ENCODE measurements at regions not wholly inside any gene's neighbourhood (a gene's known extent, or its start where the extent isn't known, plus 50 kb on each side); places are given as distances from the start of the nearest gene placed in this dataset.

DNA sequence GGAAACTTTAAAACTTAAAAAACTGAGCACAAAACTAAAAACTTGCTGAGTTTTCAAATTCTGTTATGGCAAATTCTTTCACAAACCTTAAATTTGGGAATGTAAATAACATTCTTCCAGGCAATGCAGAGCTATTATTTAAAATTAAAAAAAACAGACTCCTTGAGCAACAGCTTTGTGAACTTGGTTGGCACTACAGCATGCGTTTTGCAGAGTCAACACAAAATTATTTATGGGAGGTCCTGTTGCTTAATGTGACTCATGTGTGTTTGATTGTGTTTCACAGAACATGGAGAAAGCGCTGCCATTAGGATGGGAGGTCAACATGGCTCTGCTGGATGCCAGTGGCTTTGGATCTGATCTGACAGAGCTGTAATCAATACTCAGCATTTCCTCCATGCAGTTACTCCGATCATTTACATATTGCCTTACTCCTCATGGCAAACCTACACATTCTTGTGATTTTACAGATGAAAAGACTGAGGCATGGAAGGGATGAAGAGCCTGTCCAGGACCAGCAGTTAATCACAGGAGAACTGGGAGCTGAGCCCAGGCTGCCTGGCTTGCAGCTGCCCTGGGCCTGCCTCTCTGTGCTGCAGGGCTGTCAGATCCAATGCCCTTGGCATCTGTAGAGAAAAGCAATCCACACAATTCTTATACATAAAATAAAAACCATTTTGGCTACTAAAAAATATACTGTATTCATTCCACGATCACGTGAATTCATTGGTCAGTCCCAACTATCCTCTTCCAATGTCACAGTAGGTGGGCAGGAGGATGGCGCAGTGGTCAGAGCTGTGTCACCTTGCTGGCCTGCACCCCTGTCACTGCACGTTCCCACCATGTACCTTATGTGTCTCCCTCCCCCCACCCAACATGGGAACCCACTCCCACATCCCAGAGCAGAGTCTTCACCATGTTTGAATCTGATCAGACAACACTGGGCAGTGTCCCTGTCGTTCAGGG lies 200.9 kb downstream of the CXCL12 start:
- Mint-ChIP-seq H3K36me3 (ENCODE audit: low read depth) (no peaks in the 10 kb centered on the region), H3K4me3 (no peak overlapping the region), H3K27ac (no peak overlapping the region), H3K4me1 (ENCODE audit: low read depth) (no peaks in the 10 kb centered on the region), H3K9me3 (ENCODE audit: insufficient read depth) (no peaks in the 10 kb centered on the region), H3K27me3 (ENCODE audit: low read depth) (no peaks in the 10 kb centered on the region)
- DNase-seq (no peak), ATAC-seq (no peak)
- ChIA-PET CTCF (no interaction called here), POLR2A (no interaction called here)

DNA sequence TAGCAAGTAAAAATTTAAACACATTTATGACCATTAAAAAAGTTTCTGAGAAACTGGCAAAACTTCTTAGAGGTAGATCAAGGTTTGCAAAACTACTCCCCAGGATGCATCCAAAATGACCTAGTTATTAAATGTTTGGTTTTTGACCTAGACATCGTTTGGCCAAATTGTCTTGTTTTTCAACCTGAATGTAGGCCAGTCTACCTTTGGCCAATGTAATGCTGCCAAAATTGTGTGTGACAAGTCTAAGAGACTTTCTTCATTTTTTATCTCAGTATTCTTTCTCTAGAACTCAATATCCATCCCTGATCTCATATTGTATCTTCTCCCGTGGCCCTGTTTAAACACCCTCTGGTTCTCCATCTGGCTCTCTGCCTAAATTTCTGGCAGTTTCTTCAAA lies 202.0 kb downstream of the CXCL12 start:
- ATAC-seq (no peak), DNase-seq (no peak)
- ChIA-PET POLR2A (no interaction called here), CTCF (no interaction called here)
- Mint-ChIP-seq H3K4me1 (ENCODE audit: low read depth) (no peaks in the 10 kb centered on the region), H3K4me3 (no peak overlapping the region), H3K27ac (no peak overlapping the region), H3K36me3 (ENCODE audit: low read depth) (no peaks in the 10 kb centered on the region), H3K27me3 (ENCODE audit: low read depth) (no peaks in the 10 kb centered on the region), H3K9me3 (ENCODE audit: insufficient read depth) (no peaks in the 10 kb centered on the region)

DNA sequence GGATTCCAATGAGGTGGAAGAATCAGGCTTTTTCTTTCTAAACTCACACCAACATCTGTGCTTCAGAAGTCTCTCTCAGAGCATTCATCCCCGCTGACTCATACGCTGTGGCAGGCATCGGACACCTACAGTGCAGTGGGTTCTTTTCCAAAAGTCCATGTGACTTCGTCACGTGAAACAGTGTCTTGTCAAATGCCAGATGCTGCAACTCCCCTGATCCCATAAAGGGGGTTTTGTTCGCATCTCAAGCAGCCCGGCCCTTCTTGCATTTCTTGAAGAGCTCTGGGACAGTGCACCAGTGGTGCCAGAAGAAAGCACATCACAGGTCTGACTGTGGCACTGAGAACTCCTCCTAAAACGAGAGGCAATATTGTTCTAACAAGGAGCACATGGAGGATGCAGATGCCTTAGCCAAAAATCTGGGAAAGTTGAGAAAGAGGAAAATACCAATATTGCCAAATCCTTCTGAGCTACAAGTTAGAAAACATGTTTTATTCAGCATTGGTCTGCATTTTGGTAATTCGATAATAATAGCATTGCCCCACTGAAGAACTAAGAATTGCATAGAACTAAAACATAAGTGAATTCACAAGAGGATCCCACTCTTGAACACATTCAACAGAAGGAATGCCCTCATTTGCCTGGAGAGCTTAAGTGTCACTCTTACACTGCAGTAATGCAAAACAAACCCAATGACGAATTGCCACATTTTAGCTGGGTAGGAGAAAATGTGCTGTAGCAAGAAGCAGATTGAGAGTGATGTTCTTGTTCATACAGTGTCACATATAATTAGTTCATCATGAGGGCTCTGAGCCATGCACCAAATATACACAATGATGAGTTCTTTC lies 204.4 kb downstream of the CXCL12 start:
- H3K27me3 Mint-ChIP-seq (ENCODE audit: low read depth): no peaks in the 10 kb centered on the region
- POLR2A ChIA-PET: no interaction called here
- no peak overlapping the region for H3K4me3 Mint-ChIP-seq
- H3K27ac Mint-ChIP-seq: no peak overlapping the region
- ATAC-seq (no peak), DNase-seq (no peak)
- H3K9me3 Mint-ChIP-seq (ENCODE audit: insufficient read depth): no peaks in the 10 kb centered on the region
- H3K36me3 Mint-ChIP-seq (ENCODE audit: low read depth): no peaks in the 10 kb centered on the region
- CTCF ChIA-PET: no interaction called here
- no peaks in the 10 kb centered on the region for H3K4me1 Mint-ChIP-seq (ENCODE audit: low read depth)

DNA sequence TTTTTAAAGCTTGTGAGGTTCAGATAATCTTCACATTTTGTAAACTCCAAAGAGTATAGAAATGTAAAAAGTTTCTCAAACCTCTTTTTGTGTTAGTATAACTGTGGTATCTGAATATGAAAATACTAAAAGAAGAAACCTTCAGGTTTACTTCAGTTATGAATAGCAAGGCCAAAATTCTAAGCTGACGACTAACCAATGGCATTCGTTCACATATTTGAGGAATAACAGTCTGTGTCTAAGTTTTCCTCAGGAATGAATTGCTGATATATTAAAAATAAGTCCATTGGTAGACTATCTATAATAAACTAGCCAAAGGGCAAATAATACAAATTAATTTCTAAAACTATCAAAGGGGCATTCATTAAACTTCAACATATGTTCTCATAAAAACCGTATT lies 206.0 kb downstream of the CXCL12 start:
- ChIA-PET CTCF (no interaction called here), POLR2A (no interaction called here)
- Mint-ChIP-seq H3K4me1 (ENCODE audit: low read depth) (no peaks in the 10 kb centered on the region), H3K4me3 (no peak overlapping the region), H3K27ac (no peak overlapping the region), H3K9me3 (ENCODE audit: insufficient read depth) (no peaks in the 10 kb centered on the region), H3K27me3 (ENCODE audit: low read depth) (no peaks in the 10 kb centered on the region), H3K36me3 (ENCODE audit: low read depth) (no peaks in the 10 kb centered on the region)
- DNase-seq (no peak), ATAC-seq (no peak)

DNA sequence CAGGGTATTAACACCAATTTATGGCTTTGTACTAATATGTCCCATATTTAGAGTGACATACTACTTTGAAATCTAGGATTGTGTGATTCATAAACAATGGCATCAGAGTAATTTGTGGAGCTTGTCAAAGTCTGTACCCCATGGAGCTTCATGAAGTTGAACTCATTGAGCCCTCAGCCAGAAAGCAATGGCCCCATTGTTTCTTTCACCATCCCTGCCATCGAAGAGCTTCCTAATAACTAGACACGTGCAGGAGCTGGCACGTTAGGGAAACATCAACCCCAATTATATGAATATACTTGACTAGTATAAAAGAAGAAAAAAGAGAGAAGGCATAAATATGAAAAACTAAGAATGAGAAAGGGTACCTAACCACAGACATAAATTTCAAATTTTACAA lies 206.6 kb downstream of the CXCL12 start:
- no peak for DNase-seq
- no peak overlapping the region for H3K4me3 Mint-ChIP-seq
- H3K4me1 Mint-ChIP-seq (ENCODE audit: low read depth): no peaks in the 10 kb centered on the region
- POLR2A ChIA-PET: no interaction called here
- H3K27me3 Mint-ChIP-seq (ENCODE audit: low read depth): no peaks in the 10 kb centered on the region
- H3K36me3 Mint-ChIP-seq (ENCODE audit: low read depth): no peaks in the 10 kb centered on the region
- H3K27ac Mint-ChIP-seq: no peak overlapping the region
- CTCF ChIA-PET: no interaction called here
- H3K9me3 Mint-ChIP-seq (ENCODE audit: insufficient read depth): no peaks in the 10 kb centered on the region
- ATAC-seq: no peak

DNA sequence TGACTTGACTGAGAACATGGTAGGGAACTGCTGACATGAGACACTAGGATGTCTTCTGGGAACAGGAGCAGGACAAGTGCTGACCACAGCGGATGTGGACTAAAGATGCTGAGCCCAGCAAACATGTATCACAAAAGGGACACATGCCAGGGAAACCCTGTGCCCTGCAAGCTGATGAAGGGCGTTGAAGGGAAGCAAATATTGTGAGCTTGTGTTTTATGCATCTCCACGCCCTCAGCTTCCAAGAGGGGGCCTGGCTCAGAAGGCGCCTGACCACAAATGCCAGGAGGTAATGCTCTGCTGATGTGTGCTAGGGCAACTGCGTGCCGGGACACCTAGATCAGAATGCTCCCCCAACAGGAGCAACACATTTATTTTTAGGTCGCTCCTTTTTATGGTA lies 207.3 kb downstream of the CXCL12 start:
- no peak for DNase-seq
- Mint-ChIP-seq H3K9me3 (ENCODE audit: insufficient read depth) (no peaks in the 10 kb centered on the region), H3K4me3 (no peak overlapping the region), H3K27ac (no peak overlapping the region), H3K36me3 (ENCODE audit: low read depth) (no peaks in the 10 kb centered on the region), H3K4me1 (ENCODE audit: low read depth) (no peaks in the 10 kb centered on the region), H3K27me3 (ENCODE audit: low read depth) (no peaks in the 10 kb centered on the region)
- ChIA-PET CTCF (interaction anchor here (0.8 kb wide), 1 partner anchor 11 kb away, joined by 3 read pairs; no protein-coding TSS in a partner anchor), POLR2A (no interaction called here)
- ATAC-seq: no peak

DNA sequence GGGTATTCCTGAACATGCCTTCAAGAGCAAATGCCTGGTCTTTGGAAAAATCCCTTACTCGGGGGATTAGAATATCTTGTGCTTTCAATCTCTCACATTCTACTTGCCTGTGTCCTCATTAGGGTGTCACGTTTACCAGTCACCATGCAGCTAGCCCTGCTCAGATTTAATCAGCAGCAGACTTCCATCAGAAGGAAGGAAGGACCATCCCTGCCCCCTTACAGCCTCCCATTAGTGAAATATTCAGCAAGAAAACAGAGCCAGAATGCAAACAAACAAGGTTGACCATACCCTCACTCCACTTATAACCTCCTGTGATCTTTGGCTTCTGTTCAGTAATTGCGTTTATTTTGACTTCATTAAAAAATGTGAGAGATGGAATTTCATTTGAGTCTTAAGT lies 208.6 kb downstream of the CXCL12 start:
- Mint-ChIP-seq H3K4me3 (no peak overlapping the region), H3K4me1 (ENCODE audit: low read depth) (no peaks in the 10 kb centered on the region), H3K27ac (no peak overlapping the region), H3K9me3 (ENCODE audit: insufficient read depth) (no peaks in the 10 kb centered on the region), H3K36me3 (ENCODE audit: low read depth) (no peaks in the 10 kb centered on the region), H3K27me3 (ENCODE audit: low read depth) (no peaks in the 10 kb centered on the region)
- ATAC-seq (no peak), DNase-seq (no peak)
- ChIA-PET POLR2A (no interaction called here), CTCF (no interaction called here)

DNA sequence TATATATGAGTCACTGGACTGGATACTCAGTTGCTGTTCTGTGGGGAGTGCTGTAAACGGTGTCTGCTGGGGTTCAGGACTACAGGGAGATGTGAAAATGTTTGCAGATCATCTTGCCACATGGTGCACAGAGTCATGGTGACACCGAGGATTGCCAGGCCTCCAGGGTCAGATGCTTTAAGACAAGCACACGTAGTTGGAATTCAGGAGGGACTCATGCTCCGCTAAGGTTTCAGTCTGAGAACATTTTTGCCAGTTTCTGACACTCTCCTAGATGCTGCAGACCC lies 211.3 kb downstream of the CXCL12 start:
- DNase-seq: no peak
- no peak overlapping the region for H3K27ac Mint-ChIP-seq
- H3K36me3 Mint-ChIP-seq (ENCODE audit: low read depth): no peaks in the 10 kb centered on the region
- H3K4me1 Mint-ChIP-seq (ENCODE audit: low read depth): no peaks in the 10 kb centered on the region
- H3K27me3 Mint-ChIP-seq (ENCODE audit: low read depth): no peaks in the 10 kb centered on the region
- CTCF ChIA-PET: no interaction called here
- H3K4me3 Mint-ChIP-seq: no peak overlapping the region
- ATAC-seq: no peak
- H3K9me3 Mint-ChIP-seq (ENCODE audit: insufficient read depth): no peaks in the 10 kb centered on the region
- POLR2A ChIA-PET: no interaction called here

DNA sequence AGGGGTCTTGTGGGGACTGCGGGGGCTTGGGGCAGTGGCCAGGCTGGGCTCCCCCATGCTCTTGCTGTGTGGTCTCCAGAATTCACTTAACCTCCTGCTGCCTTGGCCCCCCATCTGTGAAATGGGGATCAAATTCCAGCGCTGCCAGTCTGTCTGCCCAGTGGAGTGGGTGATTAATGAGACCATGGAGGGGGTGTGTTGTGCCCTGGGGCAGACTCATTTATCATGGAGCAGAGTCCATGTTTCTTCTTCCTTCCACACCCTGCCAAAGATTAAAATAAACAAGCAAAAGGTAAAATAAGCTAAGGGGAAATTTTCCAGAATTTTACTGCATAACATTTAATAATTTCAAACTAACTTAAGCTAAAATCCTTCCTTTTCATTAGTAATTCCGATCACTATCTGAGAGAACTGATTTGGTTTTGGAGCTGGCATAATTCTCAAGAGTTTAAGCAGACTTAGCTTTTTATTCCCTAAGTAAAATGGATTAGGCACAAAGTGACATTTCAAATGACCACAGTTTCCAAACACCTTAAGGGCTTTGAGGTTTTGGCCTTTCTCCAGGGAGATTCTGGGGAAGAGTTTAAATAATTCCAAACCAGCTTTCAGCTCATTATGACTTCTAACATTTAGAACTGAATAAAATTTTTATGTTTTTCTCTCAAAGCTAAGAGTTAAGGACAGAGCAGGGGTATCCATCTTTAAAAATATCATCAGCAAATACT lies 211.9 kb downstream of the CXCL12 start:
- CTCF ChIA-PET: no interaction called here
- Mint-ChIP-seq H3K27ac (no peak overlapping the region), H3K9me3 (ENCODE audit: insufficient read depth) (no peaks in the 10 kb centered on the region), H3K36me3 (ENCODE audit: low read depth) (no peaks in the 10 kb centered on the region), H3K4me1 (ENCODE audit: low read depth) (no peaks in the 10 kb centered on the region), H3K4me3 (no peak overlapping the region), H3K27me3 (ENCODE audit: low read depth) (no peaks in the 10 kb centered on the region)
- ATAC-seq: no peak
- no peak for DNase-seq
- POLR2A ChIA-PET: no interaction called here

DNA sequence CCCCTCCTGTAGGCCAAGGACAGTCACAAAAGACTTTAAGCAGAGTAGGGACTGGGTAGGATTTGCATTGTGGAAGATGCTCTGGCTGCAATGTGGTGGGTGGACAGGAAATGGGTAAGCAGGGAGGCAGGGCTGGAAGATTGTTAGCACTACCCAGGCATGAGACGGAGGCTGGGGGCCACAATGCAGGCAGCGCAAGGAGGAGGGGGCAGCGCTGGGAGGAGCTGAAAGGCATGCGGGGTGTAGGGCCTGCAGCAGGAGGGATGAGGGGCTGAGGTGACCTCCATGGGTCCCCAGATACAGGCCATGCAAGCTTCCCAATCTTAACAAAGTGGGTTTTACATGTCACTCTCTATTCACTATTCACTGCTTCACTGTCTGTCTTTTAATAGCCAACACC lies 213.1 kb downstream of the CXCL12 start:
- no peaks in the 10 kb centered on the region for H3K27me3 Mint-ChIP-seq (ENCODE audit: low read depth)
- H3K4me3 Mint-ChIP-seq: no peak overlapping the region
- no peak for ATAC-seq
- no peaks in the 10 kb centered on the region for H3K9me3 Mint-ChIP-seq (ENCODE audit: insufficient read depth)
- H3K27ac Mint-ChIP-seq: no peak overlapping the region
- CTCF ChIA-PET: no interaction called here
- no peak for DNase-seq
- no peaks in the 10 kb centered on the region for H3K36me3 Mint-ChIP-seq (ENCODE audit: low read depth)
- H3K4me1 Mint-ChIP-seq (ENCODE audit: low read depth): no peaks in the 10 kb centered on the region
- POLR2A ChIA-PET: no interaction called here

DNA sequence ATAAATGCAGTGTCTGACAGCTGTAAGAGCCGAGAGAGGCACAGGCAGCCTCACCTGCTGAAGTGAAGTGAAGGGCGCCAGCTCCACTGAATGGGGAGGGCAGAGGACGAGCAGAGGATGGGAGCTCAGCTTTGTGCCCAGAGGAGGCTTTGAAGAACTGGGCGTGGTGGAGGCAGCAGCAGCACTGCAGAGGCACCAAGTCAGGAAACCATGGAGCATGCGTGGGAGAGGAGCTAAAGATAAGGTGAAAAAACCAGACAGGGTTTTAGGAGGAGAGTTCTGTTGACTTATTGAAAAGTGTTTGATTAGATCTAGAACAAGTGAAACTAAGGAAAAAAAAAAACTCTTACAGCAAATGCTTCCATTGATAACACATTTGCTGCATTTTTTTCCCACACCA lies 216.4 kb downstream of the CXCL12 start:
- ChIA-PET CTCF (no interaction called here), POLR2A (no interaction called here)
- Mint-ChIP-seq H3K9me3 (ENCODE audit: insufficient read depth) (no peaks in the 10 kb centered on the region), H3K4me1 (ENCODE audit: low read depth) (no peaks in the 10 kb centered on the region), H3K4me3 (no peak overlapping the region), H3K27ac (no peak overlapping the region), H3K27me3 (ENCODE audit: low read depth) (no peaks in the 10 kb centered on the region), H3K36me3 (ENCODE audit: low read depth) (no peaks in the 10 kb centered on the region)
- ATAC-seq (no peak), DNase-seq (no peak)

DNA sequence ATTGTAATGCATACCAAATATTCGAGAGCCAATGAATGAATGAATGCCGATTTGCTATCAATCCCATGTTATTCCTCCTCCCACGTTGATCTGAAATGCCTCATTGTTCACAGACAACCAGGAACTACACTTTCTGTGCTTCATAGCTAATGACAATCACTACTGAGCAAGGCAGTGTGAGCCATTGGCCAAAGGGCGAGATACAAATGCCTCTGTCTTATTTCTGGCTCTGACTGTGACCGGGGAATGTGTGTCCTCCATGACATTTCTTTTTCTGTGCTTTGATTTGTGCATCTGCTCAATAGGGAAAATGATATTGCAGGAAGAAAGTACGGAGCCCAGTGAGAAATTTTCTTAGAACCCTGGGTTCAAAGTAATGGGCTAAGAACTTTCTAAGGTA lies 217.1 kb downstream of the CXCL12 start:
- H3K27me3 Mint-ChIP-seq (ENCODE audit: low read depth): peaks cover 3% of the 10 kb centered on the region
- H3K4me1 Mint-ChIP-seq (ENCODE audit: low read depth): no peaks in the 10 kb centered on the region
- no peaks in the 10 kb centered on the region for H3K9me3 Mint-ChIP-seq (ENCODE audit: insufficient read depth)
- ChIA-PET CTCF (no interaction called here), POLR2A (no interaction called here)
- H3K27ac Mint-ChIP-seq: no peak overlapping the region
- DNase-seq (no peak), ATAC-seq (no peak)
- no peaks in the 10 kb centered on the region for H3K36me3 Mint-ChIP-seq (ENCODE audit: low read depth)
- H3K4me3 Mint-ChIP-seq: no peak overlapping the region

Measured in activated CD8-positive, alpha-beta T cell treated with anti-CD3 and anti-CD28 coated beads, Interleukin-2, amount 10 ng/mL, durations not matched to agents 7 days and 5 days (primary cell).